ENCODE measurements at regions not wholly inside any gene's neighbourhood (a gene's known extent, or its start where the extent isn't known, plus 50 kb on each side); places are given as distances from the start of the nearest gene placed in this dataset.

DNA sequence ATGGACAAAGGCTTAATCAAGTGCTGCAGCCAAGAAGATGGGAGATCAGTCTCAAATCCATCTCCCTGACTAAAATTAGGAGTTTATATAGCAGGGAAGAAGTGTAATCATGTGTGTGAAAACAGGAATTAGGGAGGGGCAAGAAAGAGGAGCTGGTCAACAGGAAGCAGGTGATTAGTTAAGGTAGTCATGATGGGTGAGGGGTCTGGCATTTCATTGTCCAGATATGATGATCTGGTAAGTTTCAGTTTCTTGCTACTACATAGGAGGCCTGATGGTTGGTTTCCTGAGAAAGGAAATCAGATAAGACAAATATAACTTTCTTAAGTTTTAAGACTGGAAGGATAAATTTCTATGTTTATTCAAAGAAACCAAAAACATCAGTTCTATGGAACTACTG is 455.6 kb upstream of the GRAMD2B start:
- intact Hi-C loops (cut with DNase I; ENCODE audit: low total_unique reads) (loop anchor here (10.0 kb wide), 1 partner anchor 1387 kb away; no protein-coding TSS in a partner anchor), in situ Hi-C loops (cut with MboI; ENCODE audit: low sequenced_read_pairs in 4 of 4) (no loop called here)
- TF ChIP-seq POLR2A (IDR thresholded peaks at IDR 0.05), result no peak
- TF ChIP-seq, protein P1, sequence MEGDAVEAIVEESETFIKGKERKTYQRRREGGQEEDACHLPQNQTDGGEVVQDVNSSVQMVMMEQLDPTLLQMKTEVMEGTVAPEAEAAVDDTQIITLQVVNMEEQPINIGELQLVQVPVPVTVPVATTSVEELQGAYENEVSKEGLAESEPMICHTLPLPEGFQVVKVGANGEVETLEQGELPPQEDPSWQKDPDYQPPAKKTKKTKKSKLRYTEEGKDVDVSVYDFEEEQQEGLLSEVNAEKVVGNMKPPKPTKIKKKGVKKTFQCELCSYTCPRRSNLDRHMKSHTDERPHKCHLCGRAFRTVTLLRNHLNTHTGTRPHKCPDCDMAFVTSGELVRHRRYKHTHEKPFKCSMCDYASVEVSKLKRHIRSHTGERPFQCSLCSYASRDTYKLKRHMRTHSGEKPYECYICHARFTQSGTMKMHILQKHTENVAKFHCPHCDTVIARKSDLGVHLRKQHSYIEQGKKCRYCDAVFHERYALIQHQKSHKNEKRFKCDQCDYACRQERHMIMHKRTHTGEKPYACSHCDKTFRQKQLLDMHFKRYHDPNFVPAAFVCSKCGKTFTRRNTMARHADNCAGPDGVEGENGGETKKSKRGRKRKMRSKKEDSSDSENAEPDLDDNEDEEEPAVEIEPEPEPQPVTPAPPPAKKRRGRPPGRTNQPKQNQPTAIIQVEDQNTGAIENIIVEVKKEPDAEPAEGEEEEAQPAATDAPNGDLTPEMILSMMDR (IDR thresholded peaks at IDR 0.05 in 4 of 5, conservative IDR thresholded peaks at IDR 0.05 in 1 of 5), result no peak
- Histone ChIP-seq H3K27me3 (no peaks in the 10 kb centered on the region), H3K4me3 (no peak overlapping the region), H3K27ac (no peak overlapping the region), H3K9me3 (no peaks in the 10 kb centered on the region), H3K4me1 (no peaks in the 10 kb centered on the region), H3K36me3 (no peaks in the 10 kb centered on the region)
- DNase-seq, result no peak
- ATAC-seq, result no peak

DNA sequence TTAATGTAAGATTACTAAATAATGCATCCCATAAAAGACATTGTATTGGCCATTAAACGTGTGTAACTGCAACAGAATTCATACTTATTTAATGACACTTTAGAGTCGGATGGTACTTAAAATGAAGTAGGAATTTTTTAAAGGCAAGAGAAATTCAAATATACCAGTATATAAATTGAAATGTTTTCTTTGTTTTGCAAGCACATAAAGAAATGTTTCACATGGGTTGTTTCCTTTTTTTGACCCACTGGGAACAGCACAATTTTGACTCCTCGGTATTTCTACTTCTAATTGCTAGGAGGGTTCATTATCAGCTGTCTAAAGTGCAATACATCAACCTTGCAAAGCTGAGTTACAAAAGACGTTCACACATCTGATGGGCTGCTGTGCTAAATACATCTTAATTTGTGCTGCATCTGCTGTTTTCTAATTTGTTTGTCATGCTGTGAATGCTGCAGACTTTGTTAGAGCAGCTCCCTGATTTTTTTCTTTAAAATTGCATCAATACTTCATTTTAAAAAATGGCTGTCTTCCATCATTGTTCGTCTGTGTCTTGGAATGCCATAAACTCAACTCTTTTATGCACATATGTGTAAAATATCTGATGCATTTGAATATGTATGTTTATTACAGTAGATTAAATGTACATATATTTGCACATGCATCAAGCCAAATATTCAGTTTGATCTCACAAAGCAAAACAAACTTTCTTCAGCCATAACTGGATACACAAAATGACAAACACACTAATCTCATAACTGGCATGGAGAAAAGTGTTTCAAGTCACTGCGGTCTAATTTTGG is 454.0 kb upstream of the GRAMD2B start:
- H3K36me3 ChIP-seq, result no peaks in the 10 kb centered on the region
- ATAC-seq, result no peak
- no peaks in the 10 kb centered on the region for H3K27me3 ChIP-seq
- H3K9me3 ChIP-seq, result no peaks in the 10 kb centered on the region
- no peak overlapping the region for H3K4me3 ChIP-seq
- no peaks in the 10 kb centered on the region for H3K4me1 ChIP-seq
- in situ Hi-C loops (cut with MboI; ENCODE audit: low sequenced_read_pairs in 4 of 4) (no loop called here), intact Hi-C loops (cut with DNase I; ENCODE audit: low total_unique reads) (loop anchor here (10.0 kb wide), 1 partner anchor 1386 kb away; no protein-coding TSS in a partner anchor)
- no peak overlapping the region for H3K27ac ChIP-seq
- DNase-seq, result no peak
- no peak for TF ChIP-seq POLR2A (IDR thresholded peaks at IDR 0.05)
- TF ChIP-seq, protein P1 (IDR thresholded peaks at IDR 0.05 in 4 of 5, conservative IDR thresholded peaks at IDR 0.05 in 1 of 5), result no peak

DNA sequence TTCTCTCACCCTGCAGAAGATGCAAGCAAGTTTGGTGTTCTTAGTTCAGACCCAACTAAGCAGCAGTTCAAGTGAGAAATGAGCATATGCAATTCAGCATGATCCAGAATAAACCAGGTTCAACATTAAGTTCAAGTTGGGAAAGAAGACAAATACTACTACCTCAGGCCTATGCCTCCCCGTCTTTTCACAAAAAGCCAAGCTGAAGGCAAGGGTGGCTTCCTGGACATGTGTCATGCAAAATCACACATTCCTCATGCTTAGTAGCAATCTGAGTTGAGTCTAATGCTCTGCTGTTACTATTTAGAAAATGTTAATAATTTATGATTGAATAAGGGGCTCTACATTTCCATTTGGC is 453.4 kb upstream of the GRAMD2B start:
- H3K4me1 ChIP-seq, result no peaks in the 10 kb centered on the region
- intact Hi-C loops (cut with DNase I; ENCODE audit: low total_unique reads), result loop anchor here (10.0 kb wide), 1 partner anchor 1385 kb away; no protein-coding TSS in a partner anchor
- H3K4me3 ChIP-seq, result no peak overlapping the region
- no peaks in the 10 kb centered on the region for H3K27me3 ChIP-seq
- no peaks in the 10 kb centered on the region for H3K36me3 ChIP-seq
- DNase-seq, result no peak
- no peak for ATAC-seq
- in situ Hi-C loops (cut with MboI; ENCODE audit: low sequenced_read_pairs in 4 of 4), result no loop called here
- no peak overlapping the region for H3K27ac ChIP-seq
- no peaks in the 10 kb centered on the region for H3K9me3 ChIP-seq
- TF ChIP-seq, protein P1 (IDR thresholded peaks at IDR 0.05 in 4 of 5, conservative IDR thresholded peaks at IDR 0.05 in 1 of 5), result no peak
- TF ChIP-seq POLR2A (IDR thresholded peaks at IDR 0.05), result no peak

DNA sequence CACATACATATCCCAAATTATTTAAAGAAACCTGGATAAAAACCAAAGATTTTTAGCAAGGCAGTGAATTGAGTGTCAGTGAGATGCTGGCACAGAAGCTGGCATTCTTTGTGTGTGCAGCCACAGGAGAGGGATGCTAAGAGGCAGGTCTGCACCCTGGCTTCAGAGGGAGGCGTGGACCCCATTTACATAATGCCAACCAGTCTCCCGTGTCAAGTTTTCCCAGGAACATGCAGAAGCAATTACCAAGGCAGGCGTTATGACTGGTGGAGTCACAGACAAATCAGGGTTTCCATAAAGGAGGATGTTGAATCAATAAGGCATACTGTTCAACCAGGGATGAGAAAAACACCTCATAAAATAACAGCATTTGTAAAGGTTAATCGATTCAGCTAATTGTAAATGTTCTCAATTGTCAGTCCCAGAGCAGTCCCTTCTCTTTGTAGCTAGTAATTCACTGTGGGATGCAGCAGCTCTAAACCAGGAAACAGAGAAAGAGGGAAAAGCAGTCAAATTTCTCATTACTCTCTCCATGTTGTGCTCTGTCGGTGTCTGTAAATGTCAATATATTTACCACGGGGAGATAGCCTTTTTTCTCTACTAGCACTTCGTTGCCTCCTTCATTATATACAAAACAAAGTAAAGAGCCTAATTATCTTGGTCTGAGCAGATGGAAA is 452.4 kb upstream of the GRAMD2B start:
- in situ Hi-C loops (cut with MboI; ENCODE audit: low sequenced_read_pairs in 4 of 4) (no loop called here), intact Hi-C loops (cut with DNase I; ENCODE audit: low total_unique reads) (no loop called here)
- Histone ChIP-seq H3K4me1 (no peaks in the 10 kb centered on the region), H3K36me3 (no peaks in the 10 kb centered on the region), H3K4me3 (no peak overlapping the region), H3K9me3 (no peaks in the 10 kb centered on the region), H3K27me3 (no peaks in the 10 kb centered on the region), H3K27ac (no peak overlapping the region)
- DNase-seq (no peak), ATAC-seq (no peak)
- TF ChIP-seq POLR2A (IDR thresholded peaks at IDR 0.05), result no peak
- TF ChIP-seq, protein P1 (IDR thresholded peaks at IDR 0.05 in 4 of 5, conservative IDR thresholded peaks at IDR 0.05 in 1 of 5), result no peak

Data from gastrocnemius medialis (tissue), 4 donors.